BE2C (cell line): ENCODE measurements at regions not wholly inside any gene's neighbourhood (a gene's known extent, or its start where the extent isn't known, plus 50 kb on each side); places are given as distances from the start of the nearest gene placed in this dataset.
"Not testable (repeated sequence)": the region's sequence is repeated elsewhere in the genome, so short reads cannot be mapped to it uniquely, and the experiment has no call there.

ENCODE experiments used
- DNase-seq: peaks from one replicate; pipeline ENCODE4 v3.0.0-alpha.2; 2020
- H3K27me3 ChIP-seq: fragments of 250-450 bp; sonication (Bioruptor Pico); 2 replicates; pipeline ENCODE4 v1.5.1; 2020; ENCODE audit warnings: mild to moderate bottlenecking
- H3K36me3 ChIP-seq: fragments of 250-450 bp; sonication (Bioruptor Pico); 2 replicates; pipeline ENCODE4 v1.5.1; 2020; ENCODE audit warnings: mild to moderate bottlenecking
- H3K4me1 ChIP-seq: fragments of 250-450 bp; sonication (Bioruptor Pico); 2 replicates; pipeline ENCODE4 v1.5.1; 2020
- H3K4me3 ChIP-seq: 2 replicates; pipeline ENCODE4 v1.5.1; 2011; ENCODE audit warnings: low read depth, low read length
- H3K9me3 ChIP-seq: fragments of 250-450 bp; sonication (Bioruptor Pico); 2 replicates; pipeline ENCODE4 v1.5.1; 2020
- TF ChIP-seq, protein P1 (sequence below): IDR thresholded peaks from 2 replicates; pipeline ENCODE4 v1.5.1; 2012; ENCODE audit warnings: mild to moderate bottlenecking, low read depth, low read length

DNA sequence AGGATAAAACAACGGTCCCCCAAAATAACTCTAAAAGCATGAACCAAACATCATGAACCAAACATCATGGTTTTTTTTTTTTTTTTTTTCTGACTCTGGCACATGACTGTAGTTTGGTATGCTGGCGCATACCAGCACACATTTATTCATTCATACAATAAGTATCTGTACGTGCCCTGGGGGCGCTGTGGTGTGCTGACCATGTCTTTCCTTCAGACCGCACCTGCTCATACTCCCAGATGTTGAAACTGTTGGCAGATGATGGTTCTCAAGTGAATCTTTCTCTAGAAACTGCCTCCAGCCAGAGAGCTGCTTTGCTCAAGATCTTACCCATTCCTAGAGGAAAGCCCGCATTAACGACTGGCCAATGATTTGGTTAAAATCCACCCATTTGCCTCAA lies 114.7 kb upstream of the ANKRD30A start:
- DNase-seq = no peak
- Histone ChIP-seq H3K27me3 (no peaks in the 10 kb centered on the region), H3K4me3 (no peak overlapping the region), H3K4me1 (no peaks in the 10 kb centered on the region), H3K9me3 (no peaks in the 10 kb centered on the region), H3K36me3 (no peaks in the 10 kb centered on the region)
- TF ChIP-seq, protein P1, sequence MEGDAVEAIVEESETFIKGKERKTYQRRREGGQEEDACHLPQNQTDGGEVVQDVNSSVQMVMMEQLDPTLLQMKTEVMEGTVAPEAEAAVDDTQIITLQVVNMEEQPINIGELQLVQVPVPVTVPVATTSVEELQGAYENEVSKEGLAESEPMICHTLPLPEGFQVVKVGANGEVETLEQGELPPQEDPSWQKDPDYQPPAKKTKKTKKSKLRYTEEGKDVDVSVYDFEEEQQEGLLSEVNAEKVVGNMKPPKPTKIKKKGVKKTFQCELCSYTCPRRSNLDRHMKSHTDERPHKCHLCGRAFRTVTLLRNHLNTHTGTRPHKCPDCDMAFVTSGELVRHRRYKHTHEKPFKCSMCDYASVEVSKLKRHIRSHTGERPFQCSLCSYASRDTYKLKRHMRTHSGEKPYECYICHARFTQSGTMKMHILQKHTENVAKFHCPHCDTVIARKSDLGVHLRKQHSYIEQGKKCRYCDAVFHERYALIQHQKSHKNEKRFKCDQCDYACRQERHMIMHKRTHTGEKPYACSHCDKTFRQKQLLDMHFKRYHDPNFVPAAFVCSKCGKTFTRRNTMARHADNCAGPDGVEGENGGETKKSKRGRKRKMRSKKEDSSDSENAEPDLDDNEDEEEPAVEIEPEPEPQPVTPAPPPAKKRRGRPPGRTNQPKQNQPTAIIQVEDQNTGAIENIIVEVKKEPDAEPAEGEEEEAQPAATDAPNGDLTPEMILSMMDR = no peak

DNA sequence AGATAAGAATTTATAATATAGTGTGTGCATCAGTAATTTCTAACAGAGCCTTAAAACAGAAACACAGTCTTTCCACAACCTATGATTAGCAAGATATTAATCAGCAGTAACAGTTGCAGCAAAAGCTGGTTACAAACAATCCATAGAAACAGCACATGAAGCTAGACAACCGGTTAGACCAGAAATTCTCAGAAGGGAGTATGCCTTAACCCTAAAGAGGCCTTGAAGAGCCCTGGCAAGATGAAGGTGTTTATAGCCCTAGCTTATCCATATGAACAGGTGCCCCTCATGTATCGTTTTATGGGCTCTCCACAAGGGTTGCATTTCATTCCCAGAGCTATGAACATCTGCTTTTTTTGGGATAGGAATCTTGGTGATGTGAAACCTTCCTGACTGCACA lies 117.1 kb upstream of the ANKRD30A start:
- not testable (repeated sequence) for H3K4me3 ChIP-seq, H3K9me3 ChIP-seq, DNase-seq, H3K36me3 ChIP-seq, H3K4me1 ChIP-seq, H3K27me3 ChIP-seq

DNA sequence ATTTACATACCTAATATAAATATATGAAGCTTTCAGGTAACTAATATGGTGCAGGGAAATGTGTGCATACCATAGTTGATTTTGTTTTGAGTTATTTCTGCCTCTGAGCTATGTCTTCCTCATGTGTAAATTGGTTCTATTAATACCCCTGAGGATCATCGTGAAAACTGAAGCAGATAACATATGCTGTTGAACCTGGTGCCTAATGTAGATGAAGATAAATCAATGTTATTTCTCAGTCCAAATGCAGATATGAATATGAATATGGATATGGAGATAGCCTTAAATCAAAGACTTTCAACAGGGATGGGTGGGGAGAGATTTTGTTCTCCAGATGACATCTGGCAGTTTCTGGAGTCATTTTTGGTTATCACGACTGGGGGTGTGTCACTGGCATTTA lies 122.3 kb upstream of the ANKRD30A start:
- H3K4me1 ChIP-seq = no peaks in the 10 kb centered on the region
- DNase-seq = no peak
- H3K9me3 ChIP-seq = no peaks in the 10 kb centered on the region
- H3K36me3 ChIP-seq = no peaks in the 10 kb centered on the region
- H3K4me3 ChIP-seq = no peak overlapping the region
- no peaks in the 10 kb centered on the region for H3K27me3 ChIP-seq
- TF ChIP-seq, protein P1 = no peak

DNA sequence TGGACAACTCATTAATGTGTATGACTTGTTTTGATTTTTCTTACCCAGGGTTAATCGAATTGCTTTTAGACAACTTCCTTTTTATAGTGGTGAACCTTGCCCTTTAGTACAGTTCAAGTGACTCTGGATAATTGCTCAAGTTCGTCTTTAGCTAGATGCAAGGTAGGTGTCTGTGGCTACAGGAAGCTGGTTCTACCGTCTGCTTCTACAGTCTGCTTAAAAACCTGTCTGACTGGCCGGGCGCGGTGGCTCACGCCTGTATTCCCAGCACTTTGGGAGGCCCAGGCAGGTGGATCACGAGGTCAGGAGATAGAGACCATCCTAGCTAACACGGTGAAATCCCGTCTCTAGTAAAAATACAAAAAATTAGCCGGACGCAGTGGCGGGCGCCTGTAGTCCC lies 129.6 kb upstream of the ANKRD30A start:
- not testable (repeated sequence) for H3K4me3 ChIP-seq, H3K9me3 ChIP-seq, H3K36me3 ChIP-seq, H3K4me1 ChIP-seq, DNase-seq, H3K27me3 ChIP-seq

DNA sequence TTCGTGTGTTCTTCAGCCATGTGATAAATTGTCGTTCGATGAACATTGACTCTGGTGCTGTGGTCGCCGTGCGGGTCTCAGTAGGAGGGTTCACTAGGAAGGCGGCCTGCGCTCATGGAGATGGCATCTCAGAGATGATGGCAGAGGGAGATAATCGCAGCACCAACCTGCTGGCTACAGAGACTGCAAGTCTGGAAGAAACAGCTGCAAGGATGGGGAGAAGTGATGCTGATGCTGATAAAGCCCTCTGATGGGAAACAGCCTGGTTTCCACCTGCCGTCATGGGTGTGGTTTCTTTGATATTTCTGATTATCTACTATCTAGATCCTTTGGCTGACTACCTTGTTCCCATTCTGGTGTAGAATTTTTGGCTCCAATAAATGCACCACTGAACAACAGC lies 130.5 kb upstream of the ANKRD30A start:
- no peak overlapping the region for H3K4me3 ChIP-seq
- H3K4me1 ChIP-seq = no peaks in the 10 kb centered on the region
- no peaks in the 10 kb centered on the region for H3K27me3 ChIP-seq
- no peak for DNase-seq
- TF ChIP-seq, protein P1 = no peak
- H3K36me3 ChIP-seq = no peaks in the 10 kb centered on the region
- H3K9me3 ChIP-seq = no peaks in the 10 kb centered on the region

DNA sequence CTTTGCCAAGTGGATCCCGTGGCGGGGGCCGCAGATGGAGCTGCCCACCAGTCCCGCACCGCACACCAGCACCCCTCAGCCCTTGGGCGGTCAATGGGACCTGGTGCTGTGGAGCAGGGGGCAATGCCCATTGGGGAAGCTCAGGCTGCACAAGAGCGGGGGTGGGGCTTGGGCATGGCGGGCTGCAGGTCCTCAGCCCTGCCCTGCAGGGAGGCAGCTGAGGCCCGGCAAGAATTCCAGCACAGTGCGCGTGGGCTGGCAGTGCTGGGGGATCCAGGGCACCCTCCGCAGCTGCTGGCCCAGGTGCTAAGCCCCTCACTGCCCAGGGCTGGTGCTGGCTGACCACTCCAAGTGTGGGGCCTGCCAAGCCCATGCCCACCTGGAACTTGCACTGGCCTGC lies 136.2 kb upstream of the ANKRD30A start:
- DNase-seq = no peak
- Histone ChIP-seq H3K9me3 (no peaks in the 10 kb centered on the region), H3K4me3 (no peak overlapping the region), H3K4me1 (no peaks in the 10 kb centered on the region), H3K36me3 (no peaks in the 10 kb centered on the region), H3K27me3 (no peaks in the 10 kb centered on the region)
- TF ChIP-seq, protein P1 = no peak

DNA sequence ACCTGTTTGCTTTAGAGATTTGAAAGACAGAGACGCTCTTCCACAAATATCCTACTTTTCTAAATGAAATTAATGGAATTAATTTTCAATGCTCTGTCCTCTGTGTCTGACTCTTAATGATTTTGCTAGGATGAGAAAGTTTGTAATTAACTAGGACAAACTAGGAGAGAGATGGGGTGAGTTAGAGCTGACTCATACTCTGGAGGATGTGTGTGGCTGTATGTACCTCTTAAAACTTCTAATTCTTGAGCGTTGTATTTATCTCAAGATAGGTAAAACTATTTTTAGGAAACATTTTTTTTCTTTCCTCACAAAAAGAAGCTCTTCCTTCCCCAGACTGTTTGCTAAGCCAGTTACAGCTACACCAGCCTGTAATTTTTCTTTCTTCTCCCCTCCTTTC lies 178.8 kb upstream of the ANKRD30A start:
- DNase-seq = no peak
- TF ChIP-seq, protein P1 = no peak
- no peaks in the 10 kb centered on the region for H3K4me1 ChIP-seq
- H3K36me3 ChIP-seq = no peaks in the 10 kb centered on the region
- no peak overlapping the region for H3K4me3 ChIP-seq
- H3K9me3 ChIP-seq = no peaks in the 10 kb centered on the region
- no peaks in the 10 kb centered on the region for H3K27me3 ChIP-seq
